ENCODE measurements at regions not wholly inside any gene's neighbourhood (a gene's known extent, or its start where the extent isn't known, plus 50 kb on each side); places are given as distances from the start of the nearest gene placed in this dataset.

- TF ChIP-seq REST (IDR thresholded peaks at IDR 0.05; ENCODE audit: low read depth) (no peak), CREB1 (IDR thresholded peaks at IDR 0.05; ENCODE audit: low read depth) (no peak), TEAD4 (IDR thresholded peaks at IDR 0.05) (no peak), YY1 (IDR thresholded peaks at IDR 0.05; ENCODE audit: low read depth) (no peak), ZBTB7A (IDR thresholded peaks at IDR 0.05; ENCODE audit: low read depth) (no peak)
Measured at GRCh38 chr2:48140586-48140985, 173.9 kb upstream of the FOXN2 start.
